C4-2B (cell line): ENCODE measurements at regions not wholly inside any gene's neighbourhood (a gene's known extent, or its start where the extent isn't known, plus 50 kb on each side); places are given as distances from the start of the nearest gene placed in this dataset.
A peak's percentile ranks its signal among the peaks of the same experiment; 100 is the strongest.

Experiments
- H3K27ac ChIP-seq: fragments of 450-650 bp; 2 replicates; pipeline ENCODE4 v1.5.1; 2017
- CTCF ChIP-seq: fragments of 450-650 bp; conservative IDR thresholded peaks from 2 replicates; pipeline ENCODE4 v1.5.1; 2017; ENCODE audit warnings: mild to moderate bottlenecking
- ZFX ChIP-seq: fragments of 450-650 bp; IDR thresholded peaks from 2 replicates; pipeline ENCODE4 v1.6.1; 2017

GRCh38 chr9:89985068-89985467, 380.3 kb downstream of the GADD45G start:
- no peak for TF ChIP-seq ZFX
- H3K27ac ChIP-seq = no peak overlapping the region

DNA sequence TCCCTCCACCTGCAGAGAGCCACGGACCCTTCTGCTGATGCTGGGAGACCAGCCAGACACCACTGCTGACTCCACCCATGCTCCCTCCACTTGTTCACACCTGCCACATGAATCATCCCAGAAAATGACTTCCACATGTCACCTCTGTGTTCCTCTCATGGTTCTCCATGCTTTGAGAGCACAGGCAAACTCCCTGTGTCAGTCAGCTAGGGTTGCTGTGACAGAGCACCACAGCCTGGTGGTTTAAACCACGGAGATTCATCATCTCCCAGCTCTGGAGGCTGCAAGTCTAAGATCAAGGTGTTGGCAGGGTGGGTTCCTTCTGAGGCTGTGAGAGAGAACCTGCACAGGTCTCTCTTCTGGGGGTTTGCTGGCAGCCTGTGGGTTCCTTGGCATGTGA, 381.4 kb downstream of the GADD45G start:
- TF ChIP-seq CTCF = no peak
- no peak for TF ChIP-seq ZFX
- no peak overlapping the region for H3K27ac ChIP-seq

DNA sequence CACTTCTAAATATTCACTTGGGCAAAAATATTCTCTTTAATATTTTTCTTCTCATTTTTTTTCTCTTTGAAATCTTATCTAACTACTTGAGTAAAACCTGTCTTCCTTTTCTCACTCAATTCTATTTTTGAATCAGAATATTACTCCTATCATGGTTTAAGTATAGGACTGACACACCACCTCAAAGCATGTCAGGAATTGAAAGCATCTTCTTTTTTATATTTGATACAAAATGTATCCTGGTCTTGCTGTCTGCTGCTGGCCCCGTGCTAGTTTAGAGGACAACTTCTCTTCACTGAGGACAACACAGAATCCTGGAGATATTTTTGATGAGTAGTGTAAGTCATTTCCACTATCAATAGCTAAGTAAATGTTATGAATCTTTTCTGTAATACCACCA, 383.6 kb downstream of the GADD45G start:
- no peak for TF ChIP-seq ZFX
- no peak for TF ChIP-seq CTCF
- no peak overlapping the region for H3K27ac ChIP-seq

GRCh38 chr9:89991204-89991790, 386.5 kb downstream of the GADD45G start:
- TF ChIP-seq CTCF (no peak), ZFX (no peak)
- H3K27ac ChIP-seq = no peak overlapping the region

DNA sequence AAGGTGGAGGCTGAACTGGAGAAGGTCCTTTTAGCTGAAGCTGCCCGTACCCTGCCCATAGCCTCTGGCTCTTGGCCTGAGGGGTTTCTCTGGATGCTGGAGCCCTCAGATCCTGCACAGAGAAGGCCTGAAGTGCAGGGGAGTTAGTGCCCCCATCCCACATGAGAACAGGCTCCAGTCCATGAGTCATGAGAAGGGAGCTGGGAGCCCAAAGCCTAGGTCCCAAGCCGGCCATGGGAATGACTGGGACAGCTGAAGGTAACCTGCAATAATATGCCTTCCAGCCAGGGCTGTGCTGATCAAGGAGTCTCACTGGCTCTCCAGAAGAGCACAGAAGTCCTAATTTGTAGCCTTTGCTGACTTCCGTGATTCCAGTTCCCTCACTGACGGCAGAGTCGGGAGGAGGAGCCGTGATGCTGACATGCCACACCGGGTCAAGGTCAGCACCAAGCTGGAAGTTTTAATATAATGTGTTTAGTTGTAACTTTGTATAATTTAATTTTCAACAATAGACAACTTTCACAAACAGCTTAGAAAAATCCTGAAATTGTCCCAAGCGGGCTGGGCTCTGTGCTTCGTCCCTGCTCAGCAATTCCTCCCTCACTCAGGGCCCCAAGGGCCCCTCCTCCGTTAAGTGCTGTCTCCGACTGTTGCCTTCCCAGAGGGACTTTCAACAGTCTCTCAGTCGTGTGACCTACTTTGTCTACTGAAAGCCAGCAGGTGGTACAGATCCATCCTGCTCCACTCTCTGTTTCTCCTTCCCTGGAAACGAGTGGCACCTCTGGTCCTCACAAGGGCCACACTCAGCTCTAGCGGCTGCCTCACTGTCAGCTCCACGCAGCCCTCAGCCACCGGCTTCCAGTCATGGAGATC, 387.8 kb downstream of the GADD45G start:
- TF ChIP-seq CTCF = no peak
- no peak for TF ChIP-seq ZFX
- no peak overlapping the region; the same call in 1 of the 2 replicates for H3K27ac ChIP-seq

- peak overlapping the region; percentile 48 for H3K27ac ChIP-seq
Measured at GRCh38 chr9:89993678-89994630, 389.1 kb downstream of the GADD45G start.

More at GRCh38 chr9:89993678-89994630, 389.1 kb downstream of the GADD45G start:
- TF ChIP-seq CTCF (no peak), ZFX (no peak)
